Breast epithelium (tissue), 3 donors: ENCODE measurements at regions not wholly inside any gene's neighbourhood (a gene's known extent, or its start where the extent isn't known, plus 50 kb on each side); places are given as distances from the start of the nearest gene placed in this dataset.

Experiments
- CTCF ChIP-seq, 3 donors: fragments of 450-650 bp; IDR thresholded peaks; one replicate each; pipeline ENCODE4 v1.5.1; 2016 to 2017; ENCODE audit warnings: antibody characterized with exemption in 3 of 3, mild to moderate bottlenecking in 3 of 3, moderate library complexity in 3 of 3
- POLR2A ChIP-seq: fragments of 450-650 bp; IDR thresholded peaks from one replicate; pipeline ENCODE4 v1.6.1; 2016; ENCODE audit warnings: antibody characterized with exemption, mild to moderate bottlenecking, moderate library complexity
- POLR2AphosphoS5 ChIP-seq, 3 donors: sonication (generic); formaldehyde crosslinking; IDR thresholded peaks; one replicate each; pipeline ENCODE4 v1.6.1; 2017; ENCODE audit warnings: antibody characterized with exemption in 3 of 3

GRCh38 chr2:234695981-234696380, 199.1 kb upstream of the ARL4C start:
- no peak for TF ChIP-seq CTCF (IDR thresholded peaks at IDR 0.05)
- no peak for TF ChIP-seq POLR2A
- TF ChIP-seq POLR2AphosphoS5 (IDR thresholded peaks at IDR 0.05), result no peak
